HepG2 (cell line): ENCODE measurements at regions not wholly inside any gene's neighbourhood (a gene's known extent, or its start where the extent isn't known, plus 50 kb on each side); places are given as distances from the start of the nearest gene placed in this dataset.

Experiments used
- DZIP1 ChIP-seq: sonication (generic); formaldehyde crosslinking; IDR thresholded peaks from 2 replicates; pipeline ENCODE4 v1.5.0; 2020; ENCODE audit warnings: mild to moderate bottlenecking, missing genetic modification reagents
- GMEB1 ChIP-seq: sonication (generic); formaldehyde crosslinking; IDR thresholded peaks from 2 replicates; pipeline ENCODE4 v1.5.1; 2020; ENCODE audit warnings: missing genetic modification reagents, mild to moderate bottlenecking, borderline replicate concordance
- HNRNPL ChIP-seq: fragments of 200-400 bp; formaldehyde crosslinking; IDR thresholded peaks from 2 replicates; pipeline ENCODE4 v1.6.1; 2017; ENCODE audit warnings: mild to moderate bottlenecking, low read depth, low read length
- KLF6 ChIP-seq: IDR thresholded peaks from 2 replicates; pipeline ENCODE4 v1.8.0; 2016; ENCODE audit warnings: missing biosample characterization, missing genetic modification reagents
- NFYC ChIP-seq: IDR thresholded peaks from 2 replicates; pipeline ENCODE4 v1.6.1; 2016; ENCODE audit warnings: missing genetic modification reagents, missing compliant biosample characterization
- RERE ChIP-seq: IDR thresholded peaks from 2 replicates; pipeline ENCODE4 v1.6.1; 2016; ENCODE audit warnings: low read depth, missing genetic modification reagents, missing compliant biosample characterization
- ZBTB34 ChIP-seq: sonication (generic); formaldehyde crosslinking; IDR thresholded peaks from 2 replicates; pipeline ENCODE4 v1.8.0; 2022; ENCODE audit warnings: mild to moderate bottlenecking, missing genetic modification reagents
- ZNF512 ChIP-seq: sonication (generic); formaldehyde crosslinking; IDR thresholded peaks from 2 replicates; pipeline ENCODE4 v1.4.0; 2020; ENCODE audit warnings: mild to moderate bottlenecking, missing genetic modification reagents

- no peak for TF ChIP-seq ZNF512 (CRISPR knock-in tag)
- TF ChIP-seq GMEB1 (CRISPR knock-in tag), result no peak
- no peak for TF ChIP-seq NFYC (CRISPR knock-in tag)
- TF ChIP-seq HNRNPL, result no peak
- TF ChIP-seq KLF6 (CRISPR knock-in tag), result no peak
- no peak for TF ChIP-seq ZBTB34 (CRISPR knock-in tag)
- no peak for TF ChIP-seq DZIP1 (CRISPR knock-in tag)
- TF ChIP-seq RERE (CRISPR knock-in tag), result no peak
Measured at GRCh38 chr6:169131390-169131789, 122.3 kb downstream of the THBS2 start (continued).
